Smooth muscle cell (in vitro differentiated cells): ENCODE measurements at regions not wholly inside any gene's neighbourhood (a gene's known extent, or its start where the extent isn't known, plus 50 kb on each side); places are given as distances from the start of the nearest gene placed in this dataset.
"Not testable (repeated sequence)": the region's sequence is repeated elsewhere in the genome, so short reads cannot be mapped to it uniquely, and the experiment has no call there.

Experiments used
- DNase-seq: peaks from one replicate; lab custom pipeline; 2025; ENCODE audit not compliant: unreplicated experiment; lab: John Stamatoyannopoulos, UW
- H2AFZ ChIP-seq: fragments of 200-600 bp; sonication (generic); 2 replicates; pipeline ENCODE4 v1.6.0; 2016; ENCODE audit warnings: antibody characterized with exemption, low read depth, mild to moderate bottlenecking
- H3F3A ChIP-seq: fragments of 200-600 bp; sonication (generic); 2 replicates; pipeline ENCODE4 v1.6.0; 2017; ENCODE audit warnings: antibody characterized with exemption, low read depth
- H3K27ac ChIP-seq: fragments of 200-600 bp; sonication (generic); 2 replicates; pipeline ENCODE4 v1.5.1; 2016; ENCODE audit warnings: low read depth, mild to moderate bottlenecking
- H3K27me3 ChIP-seq: fragments of 200-600 bp; sonication (generic); 2 replicates; pipeline ENCODE4 v1.6.1; 2016; ENCODE audit warnings: low read depth, mild to moderate bottlenecking
- H3K36me3 ChIP-seq: fragments of 200-600 bp; sonication (generic); 2 replicates; pipeline ENCODE4 v1.5.1; 2016; ENCODE audit warnings: low read depth
- H3K4me1 ChIP-seq: fragments of 200-600 bp; sonication (generic); 2 replicates; pipeline ENCODE4 v1.5.1; 2016; ENCODE audit warnings: low read depth
- H3K4me2 ChIP-seq: fragments of 200-600 bp; sonication (generic); 2 replicates; pipeline ENCODE4 v1.6.0; 2016; ENCODE audit warnings: mild to moderate bottlenecking
- H3K4me3 ChIP-seq: fragments of 200-600 bp; sonication (generic); 2 replicates; pipeline ENCODE4 v1.5.1; 2016; ENCODE audit warnings: mild to moderate bottlenecking
- H3K79me2 ChIP-seq: fragments of 200-600 bp; sonication (generic); 2 replicates; pipeline ENCODE4 v1.6.0; 2016; ENCODE audit warnings: low read depth, mild to moderate bottlenecking
- H3K9ac ChIP-seq: fragments of 200-600 bp; sonication (generic); 2 replicates; pipeline ENCODE4 v1.6.0; 2016; ENCODE audit warnings: low read depth
- H3K9me3 ChIP-seq: fragments of 200-600 bp; sonication (generic); replicated peaks from 2 replicates; pipeline ENCODE4 v1.5.1; 2016; ENCODE audit warnings: low read depth
- H4K20me1 ChIP-seq: fragments of 200-600 bp; sonication (generic); 2 replicates; pipeline ENCODE4 v1.6.0; 2016; ENCODE audit warnings: low read depth
- CTCF ChIP-seq: fragments of 200-600 bp; sonication (generic); IDR thresholded peaks from 2 replicates; pipeline ENCODE4 v1.5.1; 2017; ENCODE audit warnings: borderline replicate concordance, mild to moderate bottlenecking, antibody characterized with exemption; ENCODE audit not compliant: insufficient read depth, poor library complexity, severe bottlenecking
- whole genome bisulfite sequencing: methylation state at CpG from one replicate; pipeline ENCODE4 v1.1.7; 2016; ENCODE audit warnings: low lambda C conversion rate; 5-methylcytosine and 5-hydroxymethylcytosine counted together

- Histone ChIP-seq H3K4me3 (no peak overlapping the region), H3F3A (no peaks in the 10 kb centered on the region), H3K27ac (no peak overlapping the region), H4K20me1 (no peaks in the 10 kb centered on the region), H3K4me2 (no peak overlapping the region), H3K27me3 (no peaks in the 10 kb centered on the region), H3K9me3 (no peaks in the 10 kb centered on the region), H3K36me3 (no peaks in the 10 kb centered on the region), H2AFZ (no peak overlapping the region), H3K79me2 (no peaks in the 10 kb centered on the region), H3K4me1 (peaks cover 19% of the 10 kb centered on the region), H3K9ac (no peak overlapping the region)
- WGBS: 74% methylated on average over 1 of the region's 1 CpG
- TF ChIP-seq CTCF: no peak
- DNase-seq: no peak
Measured at GRCh38 chr1:81738875-81739274, 61.9 kb upstream of the ADGRL2 start.

GRCh38 chr1:81733480-81733879, 67.3 kb upstream of the ADGRL2 start:
- Histone ChIP-seq H3K9ac (no peak overlapping the region), H3K4me3 (no peak overlapping the region), H3K27ac (no peak overlapping the region), H3K9me3 (no peaks in the 10 kb centered on the region), H4K20me1 (no peaks in the 10 kb centered on the region), H3K36me3 (no peaks in the 10 kb centered on the region), H3K4me1 (no peaks in the 10 kb centered on the region), H3K4me2 (no peak overlapping the region), H2AFZ (no peak overlapping the region), H3F3A (no peaks in the 10 kb centered on the region), H3K27me3 (no peaks in the 10 kb centered on the region), H3K79me2 (peaks cover 8% of the 10 kb centered on the region)
- DNase-seq: no peak
- no peak for TF ChIP-seq CTCF
- WGBS: 91% methylated on average over 2 of the region's 2 CpGs

- Histone ChIP-seq H3K4me2 (no peak overlapping the region), H3K9me3 (no peaks in the 10 kb centered on the region), H3K9ac (no peak overlapping the region), H3K4me1 (no peaks in the 10 kb centered on the region), H3F3A (no peaks in the 10 kb centered on the region), H4K20me1 (no peaks in the 10 kb centered on the region), H3K4me3 (no peak overlapping the region), H2AFZ (no peak overlapping the region), H3K36me3 (no peaks in the 10 kb centered on the region), H3K27ac (no peak overlapping the region), H3K79me2 (peaks cover 8% of the 10 kb centered on the region), H3K27me3 (no peaks in the 10 kb centered on the region)
- no peak for TF ChIP-seq CTCF
- no peak for DNase-seq
Measured at GRCh38 chr1:81731989-81732388, 68.7 kb upstream of the ADGRL2 start.

GRCh38 chr1:81730881-81731280, 69.9 kb upstream of the ADGRL2 start:
- Histone ChIP-seq H3K27me3 (no peaks in the 10 kb centered on the region), H3F3A (no peaks in the 10 kb centered on the region)
- 97% methylated on average over 1 of the region's 1 CpG for WGBS

GRCh38 chr1:81730299-81730698, 70.4 kb upstream of the ADGRL2 start:
- not testable (repeated sequence) for H3K79me2 ChIP-seq, H3K9me3 ChIP-seq, H3K4me3 ChIP-seq, H3F3A ChIP-seq, H3K36me3 ChIP-seq, H4K20me1 ChIP-seq, DNase-seq, H3K27me3 ChIP-seq, H3K27ac ChIP-seq, H3K4me1 ChIP-seq, H3K9ac ChIP-seq, H2AFZ ChIP-seq, H3K4me2 ChIP-seq
- WGBS: 93% methylated on average over 7 of the region's 7 CpGs

More at GRCh38 chr1:81730881-81731280, 69.9 kb upstream of the ADGRL2 start:
- Histone ChIP-seq H3K4me2 (no peak overlapping the region), H2AFZ (no peak overlapping the region), H3K79me2 (peaks cover 8% of the 10 kb centered on the region), H4K20me1 (no peaks in the 10 kb centered on the region), H3K9ac (no peak overlapping the region), H3K4me3 (no peak overlapping the region), H3K27ac (no peak overlapping the region), H3K9me3 (no peaks in the 10 kb centered on the region), H3K4me1 (no peaks in the 10 kb centered on the region), H3K36me3 (no peaks in the 10 kb centered on the region)
- no peak for TF ChIP-seq CTCF
- no peak for DNase-seq
